ENCODE measurements at regions not wholly inside any gene's neighbourhood (a gene's known extent, or its start where the extent isn't known, plus 50 kb on each side); places are given as distances from the start of the nearest gene placed in this dataset.

GRCh38 chr6:139922236-139922635 lies 547.8 kb upstream of the CITED2 start:
- no peak for DNase-seq

- DNase-seq: no peak
These were observed 546.3 kb upstream of the CITED2 start for GRCh38 chr6:139920776-139921100.

DNA sequence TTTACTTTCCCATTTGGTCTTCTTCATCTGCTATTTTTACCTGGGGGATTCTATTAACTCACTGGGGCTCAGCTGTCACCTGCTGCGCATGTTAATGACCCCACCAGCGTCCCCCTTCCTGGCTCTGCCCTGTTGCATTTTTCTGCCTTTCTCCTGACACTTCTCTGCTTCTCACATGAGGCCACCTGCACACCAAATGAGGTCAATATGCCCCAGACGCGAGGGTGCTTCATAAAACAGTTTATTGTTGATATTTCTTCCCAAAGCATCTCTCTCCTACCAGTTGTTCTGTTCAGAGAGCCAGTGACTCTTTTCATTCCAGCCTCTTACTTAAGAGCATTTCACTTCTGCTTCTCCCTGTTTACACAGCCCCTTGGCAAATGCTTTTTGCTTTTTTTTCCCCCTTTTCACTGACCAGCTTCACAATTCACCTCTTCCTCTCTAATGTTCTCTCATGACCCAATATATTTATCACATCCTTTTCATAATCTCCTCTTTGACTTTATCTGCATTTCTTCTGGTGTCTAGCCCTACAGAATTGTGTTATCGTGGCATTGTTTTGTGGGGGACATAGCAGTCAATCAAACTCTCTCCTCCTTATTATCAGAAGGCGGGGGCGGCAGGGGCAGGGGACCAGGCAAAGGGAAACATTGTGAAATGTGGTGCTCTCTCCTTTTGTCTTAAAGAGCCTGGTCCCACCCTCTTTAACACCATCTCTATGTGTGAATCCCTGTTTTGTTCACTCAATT lies 545.8 kb upstream of the CITED2 start:
- no peak for DNase-seq

- DNase-seq: no peak
These were observed 544.9 kb upstream of the CITED2 start for GRCh38 chr6:139919107-139920026.

DNA sequence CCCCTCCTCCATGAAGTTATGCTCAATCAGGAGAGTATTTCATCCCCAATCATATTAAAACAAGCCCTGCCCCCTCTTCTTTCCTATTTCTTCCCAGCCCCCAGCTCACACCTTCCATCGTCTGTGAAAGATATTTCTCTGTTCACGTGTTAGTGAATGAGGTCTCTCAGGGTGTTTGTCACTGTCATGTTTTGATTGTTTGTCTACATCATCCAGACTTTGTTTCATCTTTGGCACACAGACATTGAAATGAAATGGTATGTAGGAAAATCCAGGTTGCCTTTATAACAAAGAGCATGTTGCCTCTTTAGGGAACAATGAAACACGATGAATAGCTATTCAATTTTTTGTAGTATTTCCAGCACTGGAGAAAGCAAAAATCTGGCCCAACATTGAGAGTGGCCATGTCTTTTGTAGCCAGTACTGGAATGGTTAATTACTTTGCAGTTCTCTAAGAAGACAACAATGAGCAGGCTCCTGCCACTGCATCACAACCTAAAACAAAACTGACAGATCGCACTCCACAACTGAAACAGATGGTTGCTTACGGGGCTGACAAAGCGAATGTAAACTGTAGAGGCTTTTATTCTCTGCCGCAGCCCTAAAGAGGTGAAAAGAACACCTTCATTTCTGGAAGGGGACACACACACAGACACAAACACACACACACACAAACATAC lies 543.6 kb upstream of the CITED2 start:
- DNase-seq: no peak

DNA sequence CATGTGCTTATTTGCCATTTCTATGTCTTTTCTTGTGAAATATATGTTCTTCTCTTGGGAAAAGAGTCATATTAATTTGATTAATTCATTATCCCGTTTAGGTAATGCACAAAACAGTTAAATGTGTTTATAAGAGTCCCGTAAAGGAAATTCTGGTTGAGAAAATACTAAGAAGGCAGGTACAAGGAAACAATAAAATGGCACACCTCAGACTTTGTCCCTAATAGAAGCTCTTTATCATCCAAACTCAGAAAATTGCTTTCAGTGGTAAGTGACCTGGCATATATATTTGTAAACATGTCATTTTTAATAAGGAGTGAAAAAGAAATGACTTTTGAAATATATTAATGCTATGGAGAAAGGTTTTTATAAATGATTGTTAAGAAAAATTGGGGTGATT lies 540.5 kb upstream of the CITED2 start:
- DNase-seq: no peak

- DNase-seq: no peak
These were observed 538.4 kb upstream of the CITED2 start for GRCh38 chr6:139912735-139913400.

DNA sequence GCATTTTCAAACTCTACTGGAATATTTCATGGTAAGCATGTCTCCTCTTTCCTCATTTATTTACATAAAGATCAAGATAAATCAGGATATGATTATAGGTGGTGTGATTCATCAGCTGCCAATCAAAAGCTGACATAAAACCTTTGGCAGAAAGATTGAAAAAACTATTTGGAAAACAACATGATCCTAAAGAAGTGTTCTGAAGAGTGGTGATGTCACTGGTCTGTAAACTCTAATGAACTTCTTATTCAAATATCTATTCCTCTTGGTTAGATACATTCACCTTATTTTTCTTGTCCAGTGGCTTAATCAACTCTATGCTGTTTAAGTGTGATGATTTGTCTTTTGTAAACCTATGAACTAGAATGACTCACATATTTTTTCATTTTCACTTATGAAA lies 535.5 kb upstream of the CITED2 start:
- no peak for DNase-seq

- DNase-seq: no peak
These were observed 531.1 kb upstream of the CITED2 start for GRCh38 chr6:139905404-139906052.

DNA sequence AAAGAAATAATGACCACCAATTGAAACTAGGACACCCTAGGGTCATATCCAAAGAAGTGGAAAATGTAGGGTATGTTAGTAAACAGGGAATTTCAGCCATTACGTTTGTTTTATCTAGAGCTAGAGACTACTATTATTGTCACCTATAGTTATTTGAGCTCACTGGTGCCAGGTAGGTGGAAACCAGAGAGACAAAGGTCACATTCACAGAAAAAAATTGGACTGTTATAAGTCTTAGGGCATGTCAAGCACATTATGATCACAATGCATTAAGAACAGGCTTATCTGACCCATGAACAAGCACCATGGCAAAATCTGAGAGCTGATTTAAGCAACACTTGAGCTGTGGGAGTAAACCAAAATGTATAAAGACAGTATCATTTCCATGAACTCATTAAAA lies 530.1 kb upstream of the CITED2 start:
- DNase-seq: no peak

- DNase-seq: no peak
These were observed 529.7 kb upstream of the CITED2 start for GRCh38 chr6:139904158-139904533.

- DNase-seq: no peak
These were observed 529.1 kb upstream of the CITED2 start for GRCh38 chr6:139903411-139904157.

DNA sequence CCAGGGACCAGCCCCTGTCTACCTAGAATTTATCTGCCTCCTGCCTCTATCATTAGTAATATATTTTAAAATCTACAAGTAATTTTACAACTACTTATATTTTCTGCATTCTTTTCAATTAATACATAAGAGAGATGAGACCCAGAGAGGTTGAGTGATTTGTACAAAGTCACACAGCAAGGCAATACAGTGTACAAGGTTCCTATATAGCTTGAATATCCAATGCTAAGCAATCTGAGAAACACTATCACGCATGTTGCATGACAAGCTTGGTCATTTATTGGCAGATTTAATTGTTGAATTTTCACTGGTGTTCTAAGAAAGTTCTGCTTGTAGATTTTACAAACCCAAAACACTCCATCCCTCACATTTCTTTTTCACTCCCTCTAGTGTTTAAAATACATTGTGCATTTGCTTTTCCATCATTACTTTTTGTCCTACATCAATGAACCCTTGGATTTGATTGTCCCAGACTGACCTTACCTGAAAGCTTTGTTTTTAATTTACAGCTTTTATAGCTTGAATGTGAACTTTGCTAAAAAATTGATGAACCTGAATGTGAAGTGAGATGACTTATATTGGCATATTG lies 520.9 kb upstream of the CITED2 start:
- no peak for DNase-seq

GRCh38 chr6:139894271-139894670 lies 519.8 kb upstream of the CITED2 start:
- DNase-seq: no peak

GRCh38 chr6:139891471-139891870 lies 517.0 kb upstream of the CITED2 start:
- peak; percentile 75 for DNase-seq

DNA sequence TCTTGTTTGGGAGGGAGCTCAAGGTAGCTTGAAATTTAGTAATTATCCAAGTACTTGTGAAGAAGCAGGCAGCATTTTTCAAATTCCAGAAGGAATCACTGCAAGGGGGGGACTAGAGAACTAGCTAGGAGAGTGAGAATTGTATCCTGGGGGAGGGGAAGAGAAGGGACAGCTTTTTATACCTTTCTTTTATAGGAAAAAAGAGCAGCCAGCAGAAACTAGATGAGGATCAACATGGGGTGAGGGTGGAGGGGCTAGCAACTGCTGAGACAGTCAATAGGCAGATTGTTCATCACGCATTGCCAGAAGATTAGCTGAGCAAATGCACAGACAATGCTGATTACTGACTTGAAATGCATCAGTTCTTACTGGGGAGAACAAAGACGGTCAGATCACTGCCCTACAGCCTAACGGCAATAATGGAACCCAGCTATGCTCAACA lies 514.3 kb upstream of the CITED2 start:
- peak; percentile 63 for DNase-seq

- DNase-seq: no peak
These were observed 512.8 kb upstream of the CITED2 start for GRCh38 chr6:139887275-139887674.

DNA sequence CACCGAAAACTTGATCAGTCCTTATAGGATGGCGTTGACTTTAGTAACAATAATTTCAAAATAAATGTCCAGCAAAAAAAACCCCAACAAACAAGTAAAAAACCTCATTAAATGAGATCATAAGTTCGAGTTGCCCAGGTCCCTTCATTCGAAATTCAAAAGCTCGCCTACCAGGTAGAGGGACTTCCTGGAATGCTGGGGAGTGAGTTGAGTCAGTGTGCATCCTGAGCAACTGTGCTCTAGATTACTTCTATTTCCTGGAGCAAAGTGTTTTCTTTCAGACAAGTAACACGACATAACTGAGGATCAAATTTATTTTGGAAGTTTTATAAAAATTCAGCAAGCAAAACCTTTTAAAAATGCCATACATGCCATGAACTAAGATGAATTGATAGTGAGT lies 511.9 kb upstream of the CITED2 start:
- DNase-seq: no peak

DNA sequence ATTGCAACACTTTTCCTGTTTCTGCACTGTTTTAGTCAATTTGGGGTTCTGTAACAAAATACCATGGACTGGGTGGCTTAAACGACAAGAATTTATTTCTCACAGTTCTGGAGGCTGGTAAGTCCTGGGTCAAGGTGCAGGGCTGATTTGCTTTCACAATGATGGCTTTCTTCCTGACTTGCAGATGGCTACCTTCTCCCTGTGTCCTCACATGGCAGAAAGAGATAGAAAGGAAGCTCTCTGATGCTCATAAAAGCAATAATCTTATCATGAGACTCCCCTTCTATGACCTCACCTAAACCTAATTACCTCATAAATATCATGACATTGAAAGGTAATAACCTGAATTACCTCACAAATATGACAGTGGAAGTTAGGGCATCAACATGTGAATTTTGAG lies 511.5 kb upstream of the CITED2 start:
- DNase-seq: no peak

- DNase-seq: peak; percentile 51
These were observed 509.3 kb upstream of the CITED2 start for GRCh38 chr6:139883776-139884175.

DNA sequence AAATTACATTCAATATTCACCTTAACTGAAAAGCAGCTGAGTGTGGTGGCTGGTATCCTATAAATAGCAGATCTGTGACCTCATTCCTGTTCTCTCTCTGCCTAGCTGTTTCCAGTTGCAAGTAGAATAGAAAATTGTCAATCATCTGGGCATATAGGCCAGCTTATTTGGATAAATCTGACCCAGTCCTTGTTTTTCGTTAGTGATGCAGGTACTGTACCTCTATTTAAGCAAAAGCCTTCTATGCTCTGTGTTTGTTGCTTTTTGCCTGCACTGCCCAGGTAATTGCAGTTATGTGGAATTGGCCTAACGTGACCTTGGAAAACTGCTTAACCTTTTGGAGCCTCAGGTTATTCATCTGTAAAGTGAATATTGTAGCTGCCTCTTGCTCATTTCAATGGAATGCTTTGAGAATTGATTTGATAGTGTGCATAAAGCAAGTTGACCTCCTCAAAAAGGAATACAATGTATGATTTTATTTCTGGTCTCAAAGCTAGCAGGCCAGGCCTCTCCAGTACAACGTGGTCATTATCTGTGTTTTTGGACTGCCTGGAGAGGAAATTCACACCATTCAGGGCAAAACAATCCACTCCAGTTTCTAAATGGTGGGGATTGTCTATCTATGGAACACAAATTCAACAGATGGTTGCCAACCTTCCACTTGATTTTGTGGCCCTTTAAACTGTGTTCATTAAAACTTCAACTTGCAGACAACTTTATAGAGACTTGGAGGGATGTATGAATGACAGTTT lies 508.7 kb upstream of the CITED2 start:
- DNase-seq: no peak

All from fibroblast of skin of right quadriceps (primary cell).